HG03457 (cell line): ENCODE measurements at regions not wholly inside any gene's neighbourhood (a gene's known extent, or its start where the extent isn't known, plus 50 kb on each side); places are given as distances from the start of the nearest gene placed in this dataset.
"Not testable (repeated sequence)": the region's sequence is repeated elsewhere in the genome, so short reads cannot be mapped to it uniquely, and the experiment has no call there.

Experiments used
- ATAC-seq: cut with Tn5 transposase; IDR thresholded peaks from one replicate; pipeline ENCODE4 v1.9.1; 2021; ENCODE audit warnings: moderate number of reproducible peaks; ENCODE audit not compliant: unreplicated experiment

GRCh38 chr20:12564979-12565378 is 443.8 kb upstream of the SPTLC3 start:
- ATAC-seq: no peak

- no peak for ATAC-seq
These were observed 442.2 kb upstream of the SPTLC3 start for GRCh38 chr20:12566596-12566995.

GRCh38 chr20:12570371-12570770 is 438.4 kb upstream of the SPTLC3 start:
- no peak for ATAC-seq

- ATAC-seq: no peak
These were observed 435.3 kb upstream of the SPTLC3 start for GRCh38 chr20:12573442-12573841.

DNA sequence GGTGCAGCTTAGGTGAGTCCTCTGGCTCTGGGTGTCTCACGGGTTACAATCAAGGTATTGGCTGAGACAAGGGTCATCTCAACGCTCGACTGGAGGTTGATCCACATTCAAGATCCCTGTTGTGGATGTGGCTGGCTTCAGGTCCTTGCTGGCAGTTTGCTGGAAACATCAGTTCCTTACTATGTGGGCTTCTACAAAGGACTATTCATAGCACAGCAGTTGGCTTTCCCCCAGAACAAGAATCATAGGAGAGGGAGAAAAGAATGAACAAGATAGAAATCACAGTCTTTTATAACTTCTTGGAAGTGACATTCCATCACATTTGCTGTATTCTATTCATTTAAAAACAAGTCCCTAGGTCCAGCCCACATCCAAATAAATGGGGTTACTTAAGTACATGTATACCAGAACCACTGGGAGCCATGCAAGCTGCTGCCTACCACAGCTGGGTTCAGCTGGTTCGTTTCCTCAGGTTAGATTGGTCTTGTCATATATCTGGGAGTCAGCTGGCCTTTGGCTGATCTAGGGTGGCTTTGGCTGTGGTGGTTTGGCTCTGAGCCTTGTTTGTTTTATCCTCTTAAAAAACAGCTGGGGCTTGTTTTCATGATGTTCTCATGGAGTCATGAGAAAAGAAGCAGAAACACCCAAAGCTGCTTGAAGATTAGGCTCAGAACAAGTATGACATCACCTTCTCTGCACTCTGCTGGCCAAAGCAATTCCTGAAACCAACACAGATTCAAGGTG is 433.2 kb upstream of the SPTLC3 start:
- no peak for ATAC-seq

GRCh38 chr20:12577213-12577612 is 431.6 kb upstream of the SPTLC3 start:
- ATAC-seq: no peak

DNA sequence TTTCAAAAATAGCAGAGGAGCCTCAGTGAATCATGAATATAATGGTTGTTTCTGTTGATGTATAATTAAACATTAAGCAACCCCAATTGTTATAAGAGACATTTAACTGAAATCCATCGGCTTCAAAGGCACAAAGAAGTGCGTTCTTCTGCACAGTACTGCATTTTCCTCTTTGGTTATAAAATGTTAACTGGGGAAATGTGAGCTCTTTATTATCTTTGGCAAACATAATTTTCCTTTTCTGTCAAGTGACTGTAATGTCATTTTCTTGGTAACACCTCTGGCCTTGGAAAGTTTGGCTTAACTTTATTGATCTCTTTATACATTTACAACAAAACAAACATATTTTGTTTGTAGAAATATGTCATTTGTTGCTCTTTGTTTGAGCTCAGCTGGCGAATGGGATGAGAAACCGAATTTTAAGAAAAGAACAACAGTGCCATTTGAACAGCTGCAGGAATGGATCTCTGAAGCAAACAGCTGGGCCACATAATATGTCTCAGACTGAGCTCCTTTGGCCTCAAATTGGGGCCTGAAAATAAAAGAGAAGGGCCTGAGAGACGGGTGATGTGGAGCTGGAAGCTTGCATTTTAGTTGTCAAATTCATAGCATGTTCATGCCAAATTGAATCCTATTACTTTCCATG is 427.0 kb upstream of the SPTLC3 start:
- ATAC-seq: no peak

DNA sequence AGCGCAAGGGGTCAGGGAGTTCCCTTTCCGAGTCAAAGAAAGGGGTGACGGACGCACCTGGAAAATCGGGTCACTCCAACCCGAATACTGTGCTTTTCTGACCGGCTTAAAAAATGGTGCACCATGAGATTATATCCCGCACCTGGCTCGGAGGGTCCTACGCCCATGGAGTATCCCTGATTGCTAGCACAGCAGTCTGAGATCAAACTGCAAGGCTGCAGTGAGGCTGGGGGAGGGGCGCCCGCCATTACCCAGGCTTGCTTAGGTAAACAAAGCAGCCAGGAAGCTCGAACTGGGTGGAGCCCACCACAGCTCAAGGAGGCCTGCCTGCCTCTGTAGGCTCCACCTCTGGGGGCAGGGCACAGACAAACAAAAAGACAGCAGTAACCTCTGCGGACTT is 426.1 kb upstream of the SPTLC3 start:
- ATAC-seq: not testable (repeated sequence)

DNA sequence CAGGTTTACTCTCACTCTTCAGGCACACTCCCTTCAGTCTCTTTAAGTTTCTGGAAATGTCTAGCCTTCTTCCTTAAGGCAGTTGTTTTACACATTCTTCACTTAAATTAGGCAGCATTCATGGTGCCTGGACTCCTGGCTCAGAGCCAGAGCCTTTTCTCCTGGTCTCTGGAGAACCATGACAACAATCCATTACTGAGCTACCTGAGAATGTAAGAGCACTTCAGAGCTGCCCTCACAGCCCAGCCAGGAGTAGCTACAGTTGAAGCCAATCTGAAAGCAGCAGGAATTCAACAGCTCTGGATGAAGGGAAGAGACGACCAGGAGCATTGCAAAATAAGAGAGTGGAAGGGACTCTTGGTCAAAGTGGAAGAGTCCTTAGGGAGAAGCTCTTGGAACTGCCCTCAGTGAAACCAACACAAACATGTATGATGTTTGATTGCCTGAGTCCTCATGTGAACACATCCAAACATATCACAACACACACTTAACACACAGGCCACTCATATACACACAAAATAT is 416.8 kb upstream of the SPTLC3 start:
- ATAC-seq: no peak

DNA sequence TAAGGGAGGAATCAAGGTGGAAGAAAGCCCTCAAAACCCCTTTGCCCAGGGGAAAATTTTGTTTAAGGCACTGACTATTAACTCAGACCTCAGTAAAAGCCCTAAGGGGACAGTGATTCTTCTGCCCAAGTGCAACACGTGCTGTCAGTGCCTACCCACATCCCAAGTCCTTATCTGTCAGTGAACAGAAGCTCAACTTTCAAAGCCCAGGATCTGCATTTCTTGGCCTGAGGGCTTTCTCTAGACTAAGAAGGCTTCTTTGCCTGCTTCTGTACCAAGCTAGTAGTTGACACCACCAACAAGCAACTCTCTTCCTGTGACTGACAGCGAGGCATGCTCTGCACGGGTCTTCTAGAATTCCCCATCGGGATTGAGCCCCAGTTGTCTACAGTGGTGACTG is 416.0 kb upstream of the SPTLC3 start:
- ATAC-seq: no peak

DNA sequence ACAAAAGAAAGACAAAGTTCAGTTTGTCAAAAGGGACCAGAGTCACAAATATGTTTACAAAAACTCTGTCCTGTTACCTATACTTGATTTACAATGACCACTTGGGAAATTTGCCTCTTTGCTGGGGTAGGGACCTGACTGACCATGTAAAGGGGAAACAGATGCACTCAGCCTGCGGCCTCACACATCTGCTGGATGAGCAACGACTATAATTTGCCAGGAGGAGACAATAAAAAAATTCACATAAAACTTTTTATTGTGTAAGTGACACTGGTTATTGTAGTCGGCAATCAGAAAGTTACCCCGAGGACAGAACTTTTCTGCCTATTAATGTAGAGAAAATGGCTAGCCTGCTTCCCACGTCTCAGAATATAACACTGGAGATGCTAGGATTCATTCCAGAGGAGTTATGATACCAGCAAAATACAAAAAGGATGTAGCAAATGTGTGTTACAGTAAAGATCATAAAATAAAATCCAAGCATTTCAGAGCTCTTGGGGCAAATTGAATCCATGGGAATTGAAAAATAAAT is 415.4 kb upstream of the SPTLC3 start:
- no peak for ATAC-seq

DNA sequence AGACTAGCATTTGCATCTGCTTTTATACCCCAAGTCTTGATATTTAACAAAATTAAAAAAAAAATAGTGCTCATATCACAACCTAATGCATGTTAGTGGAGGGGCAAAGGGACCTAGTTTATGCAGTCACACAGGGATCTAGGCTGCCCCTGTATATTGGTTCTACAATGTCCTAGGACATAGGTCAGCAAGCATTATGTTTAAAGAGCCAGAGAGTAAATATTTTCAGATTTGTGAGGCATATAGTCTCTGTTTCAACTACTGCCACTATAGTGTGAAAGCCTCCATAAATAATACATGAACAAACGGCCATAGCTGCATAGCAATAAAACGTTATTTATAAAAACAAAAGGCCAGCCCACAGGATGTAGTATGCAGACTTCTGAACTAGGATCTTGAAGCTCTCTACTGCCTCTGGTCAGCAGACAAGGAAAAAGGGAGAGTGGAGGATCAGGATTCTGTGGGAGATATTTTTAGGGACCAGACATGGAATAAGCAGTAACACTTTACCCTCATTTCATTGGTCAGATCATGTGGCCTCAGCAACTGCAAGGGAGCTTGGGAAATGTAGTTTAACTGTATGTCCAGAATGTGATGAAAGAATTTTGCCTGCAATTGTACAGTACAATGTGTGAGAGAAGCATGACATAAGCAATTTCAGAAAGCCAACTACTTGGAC is 414.2 kb upstream of the SPTLC3 start:
- no peak for ATAC-seq

DNA sequence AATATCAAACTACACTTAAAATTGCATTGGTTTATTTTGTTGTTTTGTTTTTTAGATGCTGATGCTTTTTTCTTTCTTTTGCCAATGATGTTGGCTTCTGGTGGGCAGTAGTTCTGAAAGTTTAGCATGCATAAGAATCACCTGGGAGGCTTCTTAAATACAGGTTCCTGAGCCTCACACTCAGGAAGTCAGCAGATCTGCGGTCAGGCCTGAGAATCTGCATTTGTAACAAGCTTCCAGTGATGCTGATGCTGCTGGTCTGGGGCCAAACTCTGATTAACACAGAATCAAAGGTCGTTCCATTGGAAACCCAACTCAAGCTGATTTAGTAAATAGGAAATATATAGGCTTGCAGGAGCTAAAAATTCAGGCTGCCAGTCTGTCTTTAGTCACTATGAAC is 412.9 kb upstream of the SPTLC3 start:
- no peak for ATAC-seq

DNA sequence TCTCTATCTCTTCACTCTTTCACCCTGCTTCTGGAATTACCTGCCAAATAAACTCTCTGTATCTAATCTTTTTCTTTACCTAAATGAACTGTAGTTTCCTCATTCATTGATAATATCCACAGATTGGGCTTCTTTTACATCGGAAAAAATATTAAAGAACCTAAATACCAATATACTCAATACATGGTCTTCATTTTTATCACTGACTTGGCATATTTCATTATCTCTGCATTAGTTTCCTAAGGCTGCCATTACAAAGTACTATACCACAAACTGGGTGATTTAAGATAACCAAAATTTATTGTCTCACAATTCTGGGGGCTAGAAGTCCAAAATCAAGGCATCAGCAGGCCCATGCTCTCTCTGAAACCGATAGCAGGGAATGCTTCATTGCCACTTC is 411.9 kb upstream of the SPTLC3 start:
- no peak for ATAC-seq

- ATAC-seq: no peak
These were observed 411.2 kb upstream of the SPTLC3 start for GRCh38 chr20:12597551-12597950.

GRCh38 chr20:12598894-12599293 is 409.9 kb upstream of the SPTLC3 start:
- ATAC-seq: no peak

DNA sequence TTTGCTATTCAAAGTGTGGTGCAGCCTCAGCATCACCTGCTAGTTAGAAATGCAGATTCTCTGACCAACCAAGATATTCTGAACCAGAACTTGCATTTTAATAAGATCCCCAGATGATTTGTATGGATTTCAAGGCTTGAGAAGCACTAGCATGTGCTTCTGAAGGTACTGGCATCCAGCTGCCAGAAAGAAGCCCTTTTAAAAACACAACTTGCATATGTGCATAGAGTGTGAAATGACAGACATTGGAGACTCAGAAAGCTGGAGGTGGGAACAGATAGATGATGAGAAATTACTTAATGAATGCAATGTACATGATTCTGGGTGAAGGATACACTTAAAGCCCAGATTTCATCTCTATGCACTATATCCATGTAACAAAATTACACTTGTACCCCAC is 409.3 kb upstream of the SPTLC3 start:
- ATAC-seq: no peak

GRCh38 chr20:12605751-12606150 is 403.0 kb upstream of the SPTLC3 start:
- ATAC-seq: no peak

- ATAC-seq: no peak
These were observed 397.9 kb upstream of the SPTLC3 start for GRCh38 chr20:12610871-12611270.

DNA sequence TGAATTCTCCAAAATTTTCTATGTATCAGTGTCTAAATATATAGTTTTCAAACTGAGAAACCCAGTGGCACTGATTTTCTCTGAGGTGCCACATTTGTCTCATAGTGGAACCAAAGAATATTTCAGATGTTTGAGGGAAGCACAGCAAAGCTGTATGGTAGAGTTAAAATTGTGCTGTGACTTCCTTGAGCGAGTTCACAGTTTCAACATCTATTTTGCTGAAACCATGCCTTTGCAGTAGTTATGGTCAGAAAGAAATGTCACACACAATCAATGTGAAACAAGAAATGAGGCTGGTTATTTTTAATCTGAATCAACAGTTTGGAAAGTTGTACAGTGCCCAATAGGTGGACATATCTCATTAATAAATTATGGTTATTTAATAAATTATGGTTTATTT is 394.0 kb upstream of the SPTLC3 start:
- no peak for ATAC-seq

DNA sequence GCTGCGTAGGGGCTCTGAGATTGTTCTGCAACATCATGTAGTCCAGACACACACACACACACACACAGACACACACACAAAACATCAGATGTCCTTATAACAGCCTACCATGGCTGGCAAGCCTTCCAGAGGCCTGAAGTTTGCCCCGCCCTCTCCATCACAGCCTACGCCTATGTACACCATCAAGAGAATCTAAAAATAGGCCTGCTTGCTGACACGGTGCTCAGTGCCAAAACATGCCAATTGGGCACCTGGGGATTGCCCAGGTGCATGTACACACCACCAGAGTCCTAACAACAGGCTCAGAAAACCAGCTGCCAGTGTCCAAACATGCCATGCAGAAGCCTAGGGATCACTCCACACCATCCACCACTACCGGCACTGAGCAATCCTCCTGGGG is 391.7 kb upstream of the SPTLC3 start:
- ATAC-seq: no peak

DNA sequence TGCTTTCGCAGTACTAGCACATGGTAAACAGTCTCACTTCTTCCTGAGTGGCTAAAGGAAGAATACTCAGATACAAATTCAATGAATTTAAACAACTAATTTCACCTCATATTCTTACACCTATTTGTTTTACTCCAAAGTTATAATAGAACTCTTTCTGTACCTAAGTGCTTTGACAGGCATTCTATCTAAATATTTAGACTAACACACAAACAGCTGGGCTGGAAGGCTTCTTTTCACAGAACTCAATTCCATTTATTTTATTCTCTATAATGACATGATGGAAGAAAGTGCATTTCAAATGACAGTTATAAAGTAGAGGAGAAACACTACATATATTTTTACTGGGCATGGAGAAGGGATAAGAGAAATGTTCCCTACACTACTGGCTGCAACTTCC is 384.9 kb upstream of the SPTLC3 start:
- ATAC-seq: no peak
